GM11168 (cell line): ENCODE measurements at regions not wholly inside any gene's neighbourhood (a gene's known extent, or its start where the extent isn't known, plus 50 kb on each side); places are given as distances from the start of the nearest gene placed in this dataset.
"Not testable (repeated sequence)": the region's sequence is repeated elsewhere in the genome, so short reads cannot be mapped to it uniquely, and the experiment has no call there.

Experiments
- in situ Hi-C: fragments of 300-500 bp; cut with MboI; formaldehyde crosslinking; loops from one replicate; pipeline ENCODE4 v1.12.0; 2022; ENCODE audit warnings: low sequenced_read_pairs; ENCODE audit not compliant: unreplicated experiment

GRCh38 chr3:190194506-190194905 lies 73.8 kb upstream of the P3H2 start:
- in situ Hi-C loops = loop anchor here (5.0 kb wide), 1 partner anchor 232 kb away; no protein-coding TSS in a partner anchor

DNA sequence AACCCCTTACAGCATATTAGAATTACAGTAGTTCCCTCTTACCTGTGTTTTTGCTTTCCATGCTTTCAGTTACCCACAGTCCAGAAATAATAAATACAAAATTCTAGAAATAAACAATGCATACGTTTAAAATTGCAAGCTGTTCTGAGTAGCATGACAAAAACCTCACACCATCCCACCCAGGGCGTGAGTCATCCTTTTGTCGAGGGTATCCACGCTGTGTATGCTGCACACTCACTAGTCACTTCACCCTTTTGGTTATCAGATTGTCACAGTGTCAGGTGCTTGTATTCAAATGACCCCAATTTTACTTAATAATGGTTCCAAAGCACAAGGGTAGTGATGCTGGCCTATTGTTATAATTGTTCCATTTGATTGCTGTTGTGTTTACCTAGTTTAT lies 72.5 kb upstream of the P3H2 start:
- in situ Hi-C loops = loop anchor here (5.0 kb wide), 1 partner anchor 231 kb away; no protein-coding TSS in a partner anchor

- in situ Hi-C loops = loop anchor here (5.0 kb wide), 1 partner anchor 230 kb away; no protein-coding TSS in a partner anchor
Measured at GRCh38 chr3:190192739-190193138, 72.0 kb upstream of the P3H2 start.

GRCh38 chr3:190192087-190192486 lies 71.4 kb upstream of the P3H2 start:
- in situ Hi-C loops = loop anchor here (5.0 kb wide), 1 partner anchor 230 kb away; no protein-coding TSS in a partner anchor

- in situ Hi-C loops = no loop called here
Measured at GRCh38 chr3:190188197-190188596, 67.5 kb upstream of the P3H2 start.

DNA sequence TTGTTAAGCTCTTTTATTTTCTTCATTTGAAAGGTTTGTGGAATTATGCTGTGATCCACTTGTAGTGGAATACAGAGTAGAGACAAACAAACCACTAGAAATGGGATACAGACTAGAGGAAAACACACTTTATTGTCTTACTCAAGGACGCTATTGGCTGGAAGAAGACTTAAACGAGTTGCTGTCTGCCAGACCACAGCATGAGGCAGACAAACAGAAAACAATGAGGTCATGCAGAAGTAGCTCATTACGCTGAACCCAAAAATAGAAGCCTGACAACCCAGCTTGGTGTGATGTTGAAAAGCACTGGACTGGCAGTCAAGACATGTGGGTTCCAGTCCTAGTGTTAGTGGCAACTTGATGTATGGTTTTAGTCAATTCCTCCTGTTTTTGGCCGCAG lies 62.4 kb upstream of the P3H2 start:
- in situ Hi-C loops = no loop called here

DNA sequence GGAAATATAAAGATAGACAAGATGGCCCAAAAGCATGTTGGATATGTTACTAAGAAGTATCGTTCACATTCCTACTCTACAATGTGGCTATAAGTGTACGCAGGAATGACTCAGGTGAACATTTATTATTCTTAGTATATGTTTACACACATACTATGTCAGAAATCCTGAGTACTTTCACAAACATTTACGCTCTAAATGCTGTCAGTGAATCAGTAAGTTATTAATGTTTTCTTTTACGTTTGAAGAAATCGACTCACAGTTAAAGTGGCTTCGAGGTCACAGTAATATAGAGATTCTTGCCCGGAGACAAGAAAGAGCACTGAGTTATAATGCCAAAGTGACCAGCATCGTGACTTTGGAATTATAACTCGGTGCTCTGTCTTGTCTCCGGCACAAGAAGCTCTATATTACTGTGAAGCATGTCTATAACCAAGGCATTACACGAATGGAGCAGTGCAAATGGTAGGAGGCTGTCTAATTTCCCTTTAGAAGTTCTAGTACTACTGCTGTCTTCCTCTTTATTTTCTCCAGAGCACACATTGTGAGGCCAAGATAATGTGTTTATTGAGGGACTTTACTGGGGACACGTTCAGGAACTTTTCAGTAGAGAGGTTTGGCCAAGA lies 61.8 kb upstream of the P3H2 start:
- in situ Hi-C loops = no loop called here

GRCh38 chr3:190180268-190180667 lies 59.6 kb upstream of the P3H2 start:
- in situ Hi-C loops = no loop called here

- in situ Hi-C loops = no loop called here
Measured at GRCh38 chr3:190178779-190179178, 58.1 kb upstream of the P3H2 start.

GRCh38 chr3:190176933-190177525 lies 56.3 kb upstream of the P3H2 start:
- in situ Hi-C loops = not testable (repeated sequence)

DNA sequence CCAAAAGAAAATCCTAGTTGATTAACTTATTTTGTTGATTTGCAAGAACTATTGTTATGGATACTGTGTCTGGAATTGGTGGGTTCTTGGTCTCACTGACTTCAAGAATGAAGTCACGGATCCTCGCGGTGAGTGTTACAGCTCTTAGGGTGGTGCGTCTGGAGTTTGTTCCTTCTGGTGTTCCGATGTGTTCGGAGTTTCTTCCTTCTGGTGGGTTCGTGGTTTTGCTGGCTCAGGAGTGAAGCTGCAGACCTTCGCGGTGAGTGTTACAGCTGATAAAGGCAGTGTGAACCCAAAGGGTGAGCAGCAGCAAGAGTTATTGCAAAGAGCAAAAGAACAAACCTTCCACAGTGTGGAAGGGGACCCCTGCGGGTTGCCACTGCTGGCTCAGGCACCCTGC lies 55.4 kb upstream of the P3H2 start:
- in situ Hi-C loops = not testable (repeated sequence)

DNA sequence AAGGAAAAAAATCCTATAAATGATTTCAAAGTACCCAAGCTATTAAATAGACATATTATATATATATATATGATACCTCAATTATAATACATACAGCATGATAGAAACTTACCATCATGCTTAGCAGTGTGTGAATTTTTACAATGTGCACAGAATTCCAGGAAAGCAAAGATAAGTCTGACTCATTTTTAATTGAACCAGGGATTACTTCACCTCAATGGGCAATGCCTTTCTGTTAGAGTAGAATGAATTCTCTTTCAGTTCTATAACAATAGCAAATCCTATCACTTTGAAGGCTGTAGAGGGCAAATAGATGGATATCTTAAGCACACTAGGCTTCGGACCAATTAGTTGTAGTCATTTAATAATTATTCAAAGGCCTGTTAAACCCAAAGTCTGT lies 54.8 kb upstream of the P3H2 start:
- in situ Hi-C loops = no loop called here

GRCh38 chr3:190174471-190174870 lies 53.8 kb upstream of the P3H2 start:
- in situ Hi-C loops = no loop called here

DNA sequence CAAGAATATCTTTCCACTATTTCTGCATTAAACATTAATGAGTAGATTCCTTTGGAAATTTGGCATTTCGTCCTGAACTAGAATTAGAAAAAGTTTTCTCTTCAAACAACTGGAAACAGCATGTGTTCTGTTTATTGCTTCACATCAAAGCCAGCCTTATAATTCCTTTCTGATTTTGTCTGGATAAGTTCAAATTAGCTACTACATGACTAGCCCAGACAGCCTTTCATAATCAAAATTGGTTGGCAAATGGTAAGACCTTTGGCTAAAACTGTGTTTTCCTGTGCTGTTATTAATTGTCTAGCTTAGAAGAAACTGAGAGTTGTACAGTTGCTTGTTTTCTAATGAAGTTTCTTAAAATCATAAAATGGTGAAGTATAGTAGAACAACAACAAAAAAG lies 52.7 kb upstream of the P3H2 start:
- in situ Hi-C loops = no loop called here

GRCh38 chr3:190172751-190173150 lies 52.1 kb upstream of the P3H2 start:
- in situ Hi-C loops = no loop called here
